ENCODE measurements at regions not wholly inside any gene's neighbourhood (a gene's known extent, or its start where the extent isn't known, plus 50 kb on each side); places are given as distances from the start of the nearest gene placed in this dataset.

GRCh38 chr4:3386526-3386925 is 55.2 kb upstream of the HGFAC start:
- TF ChIP-seq, protein P1, sequence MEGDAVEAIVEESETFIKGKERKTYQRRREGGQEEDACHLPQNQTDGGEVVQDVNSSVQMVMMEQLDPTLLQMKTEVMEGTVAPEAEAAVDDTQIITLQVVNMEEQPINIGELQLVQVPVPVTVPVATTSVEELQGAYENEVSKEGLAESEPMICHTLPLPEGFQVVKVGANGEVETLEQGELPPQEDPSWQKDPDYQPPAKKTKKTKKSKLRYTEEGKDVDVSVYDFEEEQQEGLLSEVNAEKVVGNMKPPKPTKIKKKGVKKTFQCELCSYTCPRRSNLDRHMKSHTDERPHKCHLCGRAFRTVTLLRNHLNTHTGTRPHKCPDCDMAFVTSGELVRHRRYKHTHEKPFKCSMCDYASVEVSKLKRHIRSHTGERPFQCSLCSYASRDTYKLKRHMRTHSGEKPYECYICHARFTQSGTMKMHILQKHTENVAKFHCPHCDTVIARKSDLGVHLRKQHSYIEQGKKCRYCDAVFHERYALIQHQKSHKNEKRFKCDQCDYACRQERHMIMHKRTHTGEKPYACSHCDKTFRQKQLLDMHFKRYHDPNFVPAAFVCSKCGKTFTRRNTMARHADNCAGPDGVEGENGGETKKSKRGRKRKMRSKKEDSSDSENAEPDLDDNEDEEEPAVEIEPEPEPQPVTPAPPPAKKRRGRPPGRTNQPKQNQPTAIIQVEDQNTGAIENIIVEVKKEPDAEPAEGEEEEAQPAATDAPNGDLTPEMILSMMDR (IDR thresholded peaks at IDR 0.05): no peak
- TF ChIP-seq EP300 (IDR thresholded peaks at IDR 0.05) (no peak), POLR2A (IDR thresholded peaks at IDR 0.05) (no peak)

Data from upper lobe of left lung (tissue), 4 donors.